ENCODE measurements at regions not wholly inside any gene's neighbourhood (a gene's known extent, or its start where the extent isn't known, plus 50 kb on each side); places are given as distances from the start of the nearest gene placed in this dataset.

DNA sequence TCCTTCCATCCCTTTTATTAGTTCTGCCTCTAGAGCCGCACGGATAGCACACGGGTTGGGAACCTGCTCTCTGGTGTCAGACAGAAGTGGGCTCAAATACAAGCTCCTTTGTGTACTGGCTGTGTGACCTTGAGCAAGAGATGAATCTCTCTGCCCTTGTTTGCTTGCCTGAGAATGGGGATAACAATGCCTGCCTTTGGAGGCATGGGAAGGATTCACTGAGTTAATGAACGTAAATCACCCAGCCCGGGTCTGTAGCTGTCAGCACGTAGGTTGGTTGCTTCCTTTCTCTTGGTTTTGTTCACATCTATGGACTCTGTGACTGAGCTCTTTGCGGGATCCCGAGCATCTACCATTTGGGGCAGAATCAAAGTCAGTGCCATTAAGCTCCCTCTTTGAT is 79.3 kb upstream of the NRXN3 start:
- Histone ChIP-seq H3K4me1 (ENCODE audit: control insufficient read depth in 5 of 5, insufficient read depth in 5 of 5, low read length in 5 of 5) (no peaks in the 10 kb centered on the region), H3K9ac (ENCODE audit: low read length in 5 of 5) (no peak overlapping the region), H3K4me3 (ENCODE audit: low read depth in 1 of 5, low read length in 5 of 5) (no peak overlapping the region), H3K36me3 (ENCODE audit: control insufficient read depth in 5 of 5, insufficient read depth in 5 of 5, low read length in 5 of 5) (no peaks in the 10 kb centered on the region), H3K27ac (ENCODE audit: low read depth, low read length) (no peak overlapping the region), H3K27me3 (ENCODE audit: control insufficient read depth in 5 of 5, insufficient read depth in 4 of 5, low read length in 5 of 5) (peaks cover 0 to 8% (median 3%) of the 10 kb centered on the region in 5 donors), H3K9me3 (ENCODE audit: control insufficient read depth in 5 of 5, low read length in 5 of 5) (no peaks in the 10 kb centered on the region)

DNA sequence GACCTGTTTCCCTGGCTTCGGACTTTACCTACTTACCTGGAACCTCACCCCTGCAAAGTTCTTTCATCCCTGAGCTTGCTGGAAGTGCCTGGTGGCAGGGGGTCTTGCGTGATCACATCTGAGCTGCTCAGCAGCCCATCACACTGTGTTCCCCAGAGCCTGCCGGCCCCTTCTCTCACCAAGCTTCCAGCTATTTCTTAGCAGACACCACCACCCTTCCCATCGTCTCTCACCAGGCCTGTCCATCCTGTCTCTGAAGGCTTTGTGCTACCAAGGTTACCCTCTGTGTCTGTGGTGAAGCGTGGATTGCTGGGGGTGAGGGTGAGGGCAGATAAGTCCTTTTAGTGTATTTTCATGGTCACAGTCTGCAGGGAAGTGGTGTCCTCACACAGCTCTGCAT is 78.8 kb upstream of the NRXN3 start:
- no peaks in the 10 kb centered on the region for H3K9me3 ChIP-seq (ENCODE audit: control insufficient read depth in 5 of 5, low read length in 5 of 5)

GRCh38 chr14:78092040-78092439 is 78.1 kb upstream of the NRXN3 start:
- Histone ChIP-seq H3K27ac (ENCODE audit: low read depth, low read length) (no peak overlapping the region), H3K4me1 (ENCODE audit: control insufficient read depth in 5 of 5, insufficient read depth in 5 of 5, low read length in 5 of 5) (no peaks in the 10 kb centered on the region), H3K9me3 (ENCODE audit: control insufficient read depth in 5 of 5, low read length in 5 of 5) (no peaks in the 10 kb centered on the region), H3K36me3 (ENCODE audit: control insufficient read depth in 5 of 5, insufficient read depth in 5 of 5, low read length in 5 of 5) (no peaks in the 10 kb centered on the region), H3K27me3 (ENCODE audit: control insufficient read depth in 5 of 5, insufficient read depth in 4 of 5, low read length in 5 of 5) (peaks cover 0 to 6% (median 3%) of the 10 kb centered on the region in 5 donors), H3K9ac (ENCODE audit: low read length in 5 of 5) (no peak overlapping the region), H3K4me3 (ENCODE audit: low read depth in 1 of 5, low read length in 5 of 5) (no peak overlapping the region)

More for the DNA sequence above, 78.8 kb upstream of the NRXN3 start:
- H3K4me1 ChIP-seq (ENCODE audit: control insufficient read depth in 5 of 5, insufficient read depth in 5 of 5, low read length in 5 of 5) = no peaks in the 10 kb centered on the region
- H3K27me3 ChIP-seq (ENCODE audit: control insufficient read depth in 5 of 5, insufficient read depth in 4 of 5, low read length in 5 of 5) = peaks cover 0 to 6% (median 3%) of the 10 kb centered on the region in 5 donors
- no peaks in the 10 kb centered on the region for H3K36me3 ChIP-seq (ENCODE audit: control insufficient read depth in 5 of 5, insufficient read depth in 5 of 5, low read length in 5 of 5)
- no peak overlapping the region for H3K4me3 ChIP-seq (ENCODE audit: low read depth in 1 of 5, low read length in 5 of 5)
- H3K27ac ChIP-seq (ENCODE audit: low read depth, low read length) = no peak overlapping the region
- no peak overlapping the region for H3K9ac ChIP-seq (ENCODE audit: low read length in 5 of 5)

- no peak overlapping the region for H3K27ac ChIP-seq (ENCODE audit: low read depth, low read length)
- no peaks in the 10 kb centered on the region for H3K36me3 ChIP-seq (ENCODE audit: control insufficient read depth in 5 of 5, insufficient read depth in 5 of 5, low read length in 5 of 5)
- H3K27me3 ChIP-seq (ENCODE audit: control insufficient read depth in 5 of 5, insufficient read depth in 4 of 5, low read length in 5 of 5) = no peaks in the 10 kb centered on the region
- H3K4me1 ChIP-seq (ENCODE audit: control insufficient read depth in 5 of 5, insufficient read depth in 5 of 5, low read length in 5 of 5) = no peaks in the 10 kb centered on the region
- no peak overlapping the region for H3K4me3 ChIP-seq (ENCODE audit: low read depth in 1 of 5, low read length in 5 of 5)
- H3K9me3 ChIP-seq (ENCODE audit: control insufficient read depth in 5 of 5, low read length in 5 of 5) = peaks cover 0 to 2% (median 0%) of the 10 kb centered on the region in 5 donors
- H3K9ac ChIP-seq (ENCODE audit: low read length in 5 of 5) = no peak overlapping the region
These were observed 66.9 kb upstream of the NRXN3 start for GRCh38 chr14:78103271-78103670.

- no peaks in the 10 kb centered on the region for H3K4me1 ChIP-seq (ENCODE audit: control insufficient read depth in 5 of 5, insufficient read depth in 5 of 5, low read length in 5 of 5)
- H3K4me3 ChIP-seq (ENCODE audit: low read depth in 1 of 5, low read length in 5 of 5) = no peak overlapping the region
- H3K9ac ChIP-seq (ENCODE audit: low read length in 5 of 5) = no peak overlapping the region
- H3K27me3 ChIP-seq (ENCODE audit: control insufficient read depth in 5 of 5, insufficient read depth in 4 of 5, low read length in 5 of 5) = no peaks in the 10 kb centered on the region
- H3K36me3 ChIP-seq (ENCODE audit: control insufficient read depth in 5 of 5, insufficient read depth in 5 of 5, low read length in 5 of 5) = no peaks in the 10 kb centered on the region
- no peak overlapping the region for H3K27ac ChIP-seq (ENCODE audit: low read depth, low read length)
- H3K9me3 ChIP-seq (ENCODE audit: control insufficient read depth in 5 of 5, low read length in 5 of 5) = peaks cover 0 to 2% (median 0%) of the 10 kb centered on the region in 5 donors
These were observed 66.0 kb upstream of the NRXN3 start for GRCh38 chr14:78104160-78104559.

GRCh38 chr14:78104655-78105054 is 65.5 kb upstream of the NRXN3 start:
- H3K4me1 ChIP-seq (ENCODE audit: control insufficient read depth in 5 of 5, insufficient read depth in 5 of 5, low read length in 5 of 5) = no peaks in the 10 kb centered on the region
- H3K36me3 ChIP-seq (ENCODE audit: control insufficient read depth in 5 of 5, insufficient read depth in 5 of 5, low read length in 5 of 5) = no peaks in the 10 kb centered on the region
- H3K9ac ChIP-seq (ENCODE audit: low read length in 5 of 5) = no peak overlapping the region
- no peak overlapping the region for H3K27ac ChIP-seq (ENCODE audit: low read depth, low read length)
- H3K9me3 ChIP-seq (ENCODE audit: control insufficient read depth in 5 of 5, low read length in 5 of 5) = peaks cover 0 to 2% (median 0%) of the 10 kb centered on the region in 5 donors
- no peak overlapping the region for H3K4me3 ChIP-seq (ENCODE audit: low read depth in 1 of 5, low read length in 5 of 5)
- H3K27me3 ChIP-seq (ENCODE audit: control insufficient read depth in 5 of 5, insufficient read depth in 4 of 5, low read length in 5 of 5) = no peaks in the 10 kb centered on the region

DNA sequence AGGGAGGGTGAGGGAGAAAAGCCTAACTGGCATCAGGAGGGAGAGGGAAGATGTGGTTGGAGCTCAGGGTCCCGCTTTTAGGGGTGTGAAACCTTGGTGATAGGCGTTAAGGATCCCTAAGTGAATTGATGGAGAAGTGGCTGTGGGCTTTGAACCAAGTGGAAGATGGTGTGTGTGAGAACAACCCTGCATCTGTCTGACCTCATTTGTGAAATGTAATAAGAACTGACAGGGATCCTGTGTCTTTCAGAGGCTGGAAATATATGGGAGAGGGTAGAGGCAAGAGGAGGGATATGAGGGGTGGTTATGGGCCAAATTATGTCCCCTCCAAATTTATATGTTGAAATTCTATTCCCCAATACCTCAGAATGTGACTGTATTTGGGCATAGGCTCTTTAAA is 63.8 kb upstream of the NRXN3 start:
- H3K27me3 ChIP-seq (ENCODE audit: control insufficient read depth in 5 of 5, insufficient read depth in 4 of 5, low read length in 5 of 5) = no peaks in the 10 kb centered on the region
- no peak overlapping the region for H3K9ac ChIP-seq (ENCODE audit: low read length in 5 of 5)
- H3K4me3 ChIP-seq (ENCODE audit: low read depth in 1 of 5, low read length in 5 of 5) = no peak overlapping the region
- H3K4me1 ChIP-seq (ENCODE audit: control insufficient read depth in 5 of 5, insufficient read depth in 5 of 5, low read length in 5 of 5) = no peaks in the 10 kb centered on the region
- no peak overlapping the region for H3K27ac ChIP-seq (ENCODE audit: low read depth, low read length)
- no peaks in the 10 kb centered on the region for H3K36me3 ChIP-seq (ENCODE audit: control insufficient read depth in 5 of 5, insufficient read depth in 5 of 5, low read length in 5 of 5)
- peaks cover 0 to 2% (median 0%) of the 10 kb centered on the region in 5 donors for H3K9me3 ChIP-seq (ENCODE audit: control insufficient read depth in 5 of 5, low read length in 5 of 5)

DNA sequence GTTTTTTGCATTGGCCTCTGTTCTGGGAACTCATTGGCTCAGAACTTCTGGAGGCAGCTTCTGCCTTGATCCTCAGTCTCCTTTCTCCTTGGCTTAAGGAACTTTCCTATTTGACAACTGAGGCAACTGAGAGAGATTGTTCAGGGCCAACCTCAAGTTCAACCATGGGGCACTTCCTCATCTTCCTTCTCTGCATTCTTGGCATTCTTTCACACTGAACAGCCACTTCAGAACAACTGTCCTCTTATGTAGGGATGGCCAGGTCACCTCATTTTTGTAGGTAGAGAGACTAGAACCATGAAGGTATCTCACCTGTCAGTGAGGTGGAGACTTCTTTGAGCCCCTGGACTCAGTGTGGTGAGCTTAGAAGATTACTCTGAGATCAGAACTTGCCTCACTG is 63.0 kb upstream of the NRXN3 start:
- Histone ChIP-seq H3K27ac (ENCODE audit: low read depth, low read length) (no peak overlapping the region), H3K4me1 (ENCODE audit: control insufficient read depth in 5 of 5, insufficient read depth in 5 of 5, low read length in 5 of 5) (no peaks in the 10 kb centered on the region), H3K9ac (ENCODE audit: low read length in 5 of 5) (no peak overlapping the region), H3K36me3 (ENCODE audit: control insufficient read depth in 5 of 5, insufficient read depth in 5 of 5, low read length in 5 of 5) (no peaks in the 10 kb centered on the region), H3K27me3 (ENCODE audit: control insufficient read depth in 5 of 5, insufficient read depth in 4 of 5, low read length in 5 of 5) (no peaks in the 10 kb centered on the region), H3K4me3 (ENCODE audit: low read depth in 1 of 5, low read length in 5 of 5) (no peak overlapping the region), H3K9me3 (ENCODE audit: control insufficient read depth in 5 of 5, low read length in 5 of 5) (peaks cover 0 to 2% (median 0%) of the 10 kb centered on the region in 5 donors)

DNA sequence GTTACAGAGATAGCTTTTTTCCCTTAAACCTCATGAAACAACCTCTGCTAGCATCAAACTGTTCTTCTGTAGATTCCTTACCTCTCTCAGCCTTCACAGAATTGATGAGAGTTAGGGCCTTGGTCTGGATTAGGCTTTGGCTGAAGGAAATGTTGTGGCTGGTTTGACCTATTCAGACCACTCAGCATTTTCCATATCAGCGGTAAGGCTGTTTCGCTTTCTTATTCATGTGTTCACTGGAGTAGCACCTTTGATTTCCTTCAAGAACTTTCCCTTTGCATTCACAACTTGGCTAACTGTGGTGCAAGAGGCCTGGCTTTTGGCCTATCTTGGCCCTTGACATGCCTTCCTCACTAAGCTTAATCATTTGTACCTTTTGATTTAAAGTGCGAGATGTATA is 50.7 kb upstream of the NRXN3 start:
- Histone ChIP-seq H3K27ac (ENCODE audit: low read depth, low read length) (no peak overlapping the region), H3K9me3 (ENCODE audit: control insufficient read depth in 5 of 5, low read length in 5 of 5) (peaks cover 0 to 3% (median 0%) of the 10 kb centered on the region in 5 donors), H3K4me3 (ENCODE audit: low read depth in 1 of 5, low read length in 5 of 5) (no peak overlapping the region), H3K9ac (ENCODE audit: low read length in 5 of 5) (no peak overlapping the region), H3K27me3 (ENCODE audit: control insufficient read depth in 5 of 5, insufficient read depth in 4 of 5, low read length in 5 of 5) (no peaks in the 10 kb centered on the region), H3K36me3 (ENCODE audit: control insufficient read depth in 5 of 5, insufficient read depth in 5 of 5, low read length in 5 of 5) (no peaks in the 10 kb centered on the region), H3K4me1 (ENCODE audit: control insufficient read depth in 5 of 5, insufficient read depth in 5 of 5, low read length in 5 of 5) (no peaks in the 10 kb centered on the region)
